GDM1 (cell line): ENCODE measurements at regions not wholly inside any gene's neighbourhood (a gene's known extent, or its start where the extent isn't known, plus 50 kb on each side); places are given as distances from the start of the nearest gene placed in this dataset.
"Not testable (repeated sequence)": the region's sequence is repeated elsewhere in the genome, so short reads cannot be mapped to it uniquely, and the experiment has no call there.

Source experiments
- DNase-seq: peaks from one replicate; lab custom pipeline; 2025; lab: John Stamatoyannopoulos, UW

DNA sequence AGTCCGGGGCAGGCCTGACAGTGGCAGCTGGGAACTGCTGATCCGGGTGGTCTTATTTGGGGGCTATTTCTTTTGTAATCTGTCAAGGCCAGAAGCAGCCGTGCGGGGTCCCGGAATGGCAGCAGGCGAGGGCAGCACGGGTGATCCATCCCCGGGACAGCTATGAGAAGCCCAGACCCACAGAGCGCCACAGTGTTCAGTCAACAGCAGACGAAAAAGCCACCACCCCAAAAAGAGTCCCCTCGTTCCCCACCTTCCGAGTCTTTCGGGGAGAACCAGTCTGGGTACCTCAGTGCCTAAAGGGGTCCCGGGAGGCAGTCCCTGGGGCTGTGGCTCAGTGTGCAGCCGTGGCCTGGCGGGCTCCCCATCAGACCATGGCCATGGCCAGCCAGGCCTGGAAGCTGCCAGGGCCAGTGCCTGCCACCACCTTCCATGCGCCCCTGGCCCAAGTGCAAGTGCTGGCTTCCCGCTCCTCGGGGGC lies 125.1 kb upstream of the KCTD7 start:
- DNase-seq = no peak

DNA sequence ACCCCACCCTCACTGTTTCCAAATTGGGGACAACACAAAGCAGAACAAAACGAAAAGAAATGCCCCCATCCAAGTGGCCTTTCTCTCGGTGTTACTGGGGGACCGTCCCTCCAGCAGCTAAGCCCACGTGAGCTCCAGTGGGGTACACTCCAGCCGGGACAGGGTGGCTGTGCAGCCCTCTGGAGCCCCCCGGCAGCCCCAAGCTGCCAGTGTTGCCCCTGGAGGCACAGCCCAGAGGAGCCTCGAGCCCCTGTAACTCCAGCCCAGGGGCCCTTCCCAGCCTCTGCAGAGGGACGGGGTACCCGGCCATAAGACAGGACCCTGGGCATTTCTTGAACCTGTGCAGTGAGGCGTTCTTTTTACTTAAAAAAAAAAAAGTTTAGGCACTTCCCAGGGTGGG lies 124.5 kb upstream of the KCTD7 start:
- DNase-seq = no peak

DNA sequence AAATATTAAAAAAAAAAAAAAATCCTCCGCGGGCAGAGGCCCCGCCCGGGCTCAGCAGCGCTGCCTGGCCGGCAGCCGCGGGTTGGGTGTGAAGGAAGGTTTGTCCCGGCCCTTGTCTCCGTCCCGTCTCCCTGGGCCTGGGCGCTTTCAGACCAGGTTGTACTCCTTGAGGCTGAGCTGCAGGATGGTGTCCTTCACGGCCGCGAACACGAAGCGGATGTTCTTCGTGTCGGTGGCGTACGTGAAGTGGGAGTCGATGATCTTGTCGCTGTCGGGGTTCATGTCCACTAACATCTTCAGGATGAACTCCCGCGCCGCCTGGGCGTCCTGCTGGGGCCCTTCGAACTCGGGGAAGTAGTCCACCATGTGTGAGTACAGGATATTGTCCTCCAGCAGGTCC lies 123.7 kb upstream of the KCTD7 start:
- DNase-seq = no peak

DNA sequence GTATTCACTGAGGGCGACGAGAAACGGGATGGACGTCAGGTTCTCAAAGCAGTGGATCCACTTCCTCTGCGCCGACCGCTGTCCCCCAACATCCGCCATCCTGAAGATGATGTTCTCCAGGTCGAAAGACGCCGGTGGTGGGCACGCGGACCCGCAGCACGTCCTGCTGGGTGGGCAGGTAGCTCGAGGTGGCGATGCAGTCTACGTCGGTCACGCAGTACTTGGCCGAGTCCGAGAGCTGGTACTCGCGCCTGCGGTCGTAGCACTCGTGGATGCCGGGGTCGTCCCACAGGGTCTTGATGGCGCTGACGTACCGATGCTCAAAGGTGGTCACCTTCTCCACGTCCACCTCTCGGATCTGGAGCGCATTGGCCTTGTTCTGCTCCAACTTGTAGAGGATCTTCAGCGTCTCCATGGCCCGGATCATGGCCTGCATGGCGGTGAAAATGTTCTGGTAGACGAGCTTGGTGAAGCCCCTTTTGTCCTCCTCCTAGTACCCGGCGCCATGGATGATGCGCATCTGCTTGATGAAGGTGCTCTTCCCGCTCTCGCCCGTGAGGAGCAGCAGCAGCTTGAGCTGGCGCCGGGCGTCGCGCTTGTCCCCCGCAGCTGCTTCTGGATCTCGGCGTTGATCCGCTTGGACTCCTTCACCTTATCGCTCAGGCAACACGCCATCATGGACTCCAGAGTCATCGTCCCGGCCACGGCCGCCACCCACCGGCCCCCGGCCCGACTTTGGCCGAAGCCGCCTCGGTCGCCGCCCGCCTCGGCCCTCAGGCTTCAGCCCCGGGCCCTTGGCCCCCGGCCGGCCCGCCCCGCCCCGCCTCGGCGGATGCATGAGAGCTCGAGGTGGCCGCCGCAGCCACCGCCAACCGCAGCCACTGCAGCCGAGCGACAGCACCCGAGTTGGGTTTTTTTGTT lies 122.9 kb upstream of the KCTD7 start:
- DNase-seq = no peak

DNA sequence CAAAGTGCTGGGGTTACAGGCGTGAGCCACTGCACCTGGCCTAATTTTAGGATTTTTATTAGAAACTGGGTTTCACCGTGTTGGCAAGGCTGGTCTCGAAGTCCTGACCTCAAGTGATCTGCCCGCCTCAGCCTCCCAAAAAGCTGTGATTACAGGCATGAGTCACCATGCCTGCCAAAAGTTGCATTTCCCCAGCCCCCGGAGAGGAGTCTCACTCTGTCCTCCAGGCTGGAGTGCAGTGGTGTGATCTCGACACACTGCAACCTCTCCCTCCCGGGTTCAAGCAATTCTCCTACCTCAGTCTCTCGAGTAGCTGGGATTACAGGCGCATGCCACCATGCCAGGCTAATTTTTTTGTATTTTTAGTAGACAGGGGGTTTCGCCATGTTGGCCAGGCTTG lies 122.0 kb upstream of the KCTD7 start:
- not testable (repeated sequence) for DNase-seq

DNA sequence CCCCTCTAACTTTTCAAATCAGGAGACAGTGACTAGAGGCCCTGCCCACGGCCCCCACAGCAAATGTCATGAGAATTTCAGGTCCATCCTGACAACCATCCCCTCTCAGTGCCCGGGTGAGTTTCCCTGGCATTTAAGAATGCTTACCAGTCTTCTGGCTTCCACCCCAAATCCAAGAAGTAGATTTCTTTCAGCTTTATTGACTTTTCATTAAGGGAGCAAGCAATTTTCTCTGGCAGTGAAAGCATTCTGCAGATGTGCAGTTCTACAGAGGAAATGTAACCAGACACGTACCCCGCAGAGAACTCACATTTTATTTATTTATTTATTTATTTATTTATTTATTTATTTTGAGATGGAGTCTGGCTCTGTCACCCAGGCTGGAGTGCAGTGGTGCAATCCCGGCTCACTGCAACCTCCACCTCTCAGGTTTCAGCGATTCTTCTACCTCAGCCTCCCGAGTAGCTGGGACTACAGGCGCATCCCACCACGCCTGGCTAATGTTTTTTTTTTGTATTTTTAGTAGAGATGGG lies 120.9 kb upstream of the KCTD7 start:
- no peak for DNase-seq

DNA sequence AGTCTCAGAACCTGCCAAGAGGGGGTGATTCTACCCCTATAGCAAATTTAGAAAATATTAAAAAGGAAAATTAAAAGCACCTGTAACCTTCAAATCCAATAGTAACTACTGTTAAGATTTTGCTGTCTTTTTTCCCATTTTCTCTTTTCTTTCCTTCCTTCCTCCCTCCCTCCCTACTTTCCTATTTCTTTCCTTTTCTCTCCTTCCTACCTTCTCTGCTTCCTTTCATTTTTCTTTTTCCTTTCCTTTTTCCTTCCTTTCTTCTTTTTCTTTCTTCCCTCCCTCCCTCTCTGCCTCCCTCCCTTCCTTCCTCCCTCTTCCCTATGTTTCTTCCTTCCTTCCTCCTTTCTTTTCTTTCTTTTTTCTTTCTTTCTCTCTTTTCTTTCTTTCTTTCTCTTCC lies 120.2 kb upstream of the KCTD7 start:
- DNase-seq = no peak

DNA sequence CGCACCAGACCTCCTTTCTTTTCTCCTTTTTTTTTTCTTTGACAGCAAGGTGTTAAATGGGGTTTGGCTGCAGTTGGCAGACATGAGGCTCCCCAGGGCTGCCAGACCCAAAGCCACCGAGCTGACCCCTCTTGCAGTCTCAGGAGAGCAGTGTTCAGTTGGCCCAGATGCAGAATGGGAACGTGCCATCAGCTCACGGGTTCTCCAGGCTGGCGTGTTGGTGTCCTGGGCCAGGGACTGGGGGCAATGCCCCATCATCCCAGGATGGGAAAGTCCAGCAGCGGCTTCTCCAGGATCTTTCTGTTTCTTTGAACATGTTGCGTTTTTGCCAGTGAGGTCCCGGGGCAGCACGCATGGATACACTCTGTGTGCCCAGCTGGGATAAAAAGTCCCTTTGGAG lies 114.6 kb upstream of the KCTD7 start:
- no peak for DNase-seq

DNA sequence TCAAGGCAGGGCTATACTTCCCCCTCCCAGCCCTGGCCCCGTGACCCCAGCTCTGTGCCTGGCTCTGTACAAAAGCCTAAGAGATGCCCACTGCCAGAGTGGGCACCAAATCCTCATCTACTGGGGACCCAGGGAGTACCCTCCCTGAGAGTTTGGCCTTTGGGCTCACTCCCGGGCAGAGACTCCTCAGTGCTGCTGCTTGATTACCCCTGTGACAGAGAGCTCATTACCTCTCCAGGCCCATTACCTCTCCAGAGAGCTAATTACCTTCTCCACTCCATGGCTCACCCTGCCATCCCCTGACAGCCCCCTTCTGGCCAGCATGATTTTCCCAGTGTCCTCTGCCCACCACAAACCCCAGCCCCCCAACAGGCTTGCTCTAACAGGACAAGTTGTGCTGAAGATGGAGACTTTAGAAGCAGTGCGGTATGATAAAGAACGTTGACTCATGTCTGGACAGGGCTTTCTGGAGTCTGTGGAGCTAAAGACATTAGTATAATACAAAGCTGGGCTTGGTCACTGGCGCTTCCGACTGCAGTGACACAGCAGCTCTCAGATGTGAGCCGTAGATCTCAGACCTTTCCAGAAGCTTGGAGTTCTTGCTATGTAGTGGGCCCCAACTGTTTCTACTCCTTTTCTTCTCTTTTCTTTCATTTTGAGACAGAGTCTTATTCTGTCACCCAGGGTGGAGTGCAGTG lies 111.3 kb upstream of the KCTD7 start:
- DNase-seq = no peak

DNA sequence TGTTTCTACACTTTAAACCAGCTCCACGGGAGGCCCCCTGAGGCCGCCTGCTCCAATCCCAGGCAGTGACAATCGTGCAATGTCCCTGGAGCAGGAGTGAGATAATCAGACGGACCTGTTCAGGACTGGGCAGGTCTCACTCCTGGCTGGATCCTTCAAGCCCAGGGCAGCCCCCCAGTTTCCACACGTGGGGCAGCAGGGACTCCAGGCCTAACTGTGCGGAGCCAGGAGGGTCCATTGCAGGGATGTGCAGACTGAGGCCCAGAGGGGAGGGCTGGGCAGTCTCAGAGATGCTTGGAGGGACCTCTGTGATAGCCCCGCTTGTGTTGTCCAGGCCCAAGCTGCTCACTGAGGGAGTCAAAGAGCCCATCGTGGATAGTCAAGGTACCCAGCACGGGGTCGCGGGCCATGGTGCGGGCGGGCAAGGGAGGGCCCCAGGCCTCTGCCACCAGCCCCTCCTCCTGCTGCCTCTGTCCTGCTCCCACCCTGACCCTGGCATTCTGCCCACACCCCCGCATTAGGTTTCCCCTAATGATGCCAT lies 110.5 kb upstream of the KCTD7 start:
- DNase-seq = no peak

DNA sequence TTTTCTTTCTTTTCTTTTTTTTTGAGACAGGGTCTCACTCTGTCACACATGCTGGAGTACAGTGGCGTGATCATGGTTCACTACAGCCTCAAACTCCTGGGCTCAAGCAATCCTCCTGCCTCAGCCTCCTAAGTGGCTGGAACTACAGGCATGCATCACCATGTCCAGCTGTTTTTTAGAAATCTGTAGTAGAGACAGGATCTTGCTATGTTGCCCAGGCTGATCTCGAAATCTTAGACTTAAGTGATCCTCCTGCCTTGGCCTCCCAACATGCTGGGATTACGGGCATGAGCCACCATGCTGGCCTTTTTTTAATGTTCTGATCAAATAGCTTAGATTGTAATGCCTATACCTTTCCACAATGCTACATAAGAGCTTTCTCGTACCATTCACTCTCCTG lies 107.0 kb upstream of the KCTD7 start:
- no peak for DNase-seq

DNA sequence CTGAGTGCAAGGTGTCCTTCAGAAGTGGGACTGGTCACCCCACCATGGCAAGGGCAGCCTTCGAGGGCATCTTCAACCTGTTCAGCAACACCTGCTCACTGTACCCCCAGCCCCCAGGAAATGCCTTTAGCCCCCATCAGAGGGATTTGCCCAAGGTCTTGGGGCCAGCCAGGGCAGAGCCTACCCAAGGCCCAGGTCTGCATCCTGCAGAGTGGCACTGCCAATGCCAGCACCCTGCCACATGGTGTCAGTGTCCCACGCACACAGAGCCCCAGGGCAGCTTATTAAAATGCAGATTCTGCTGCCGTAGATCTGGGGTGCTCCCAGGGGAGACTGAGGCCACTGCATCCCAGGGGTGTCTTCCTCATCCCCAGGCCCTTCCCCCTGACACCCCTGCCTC lies 106.2 kb upstream of the KCTD7 start:
- no peak for DNase-seq

DNA sequence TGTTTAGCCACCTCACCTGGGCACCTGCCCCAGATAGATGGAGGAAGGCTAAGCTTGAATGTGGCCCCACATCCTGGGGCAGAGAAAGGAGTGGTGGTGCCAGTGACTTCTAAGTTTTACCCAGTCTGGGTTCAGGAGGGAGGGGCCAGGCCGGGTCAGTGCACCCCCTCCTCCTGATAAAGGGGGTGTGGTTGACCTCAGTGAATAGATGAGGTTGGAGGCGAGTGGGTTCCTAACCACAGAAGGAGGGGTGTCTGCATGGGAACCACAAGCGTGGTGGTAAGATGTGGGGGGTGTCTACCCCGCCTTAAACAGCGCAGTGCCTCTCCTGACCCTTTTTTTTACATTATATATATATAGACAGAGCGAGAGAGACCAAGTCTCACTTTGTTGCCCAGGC lies 105.3 kb upstream of the KCTD7 start:
- DNase-seq = no peak

DNA sequence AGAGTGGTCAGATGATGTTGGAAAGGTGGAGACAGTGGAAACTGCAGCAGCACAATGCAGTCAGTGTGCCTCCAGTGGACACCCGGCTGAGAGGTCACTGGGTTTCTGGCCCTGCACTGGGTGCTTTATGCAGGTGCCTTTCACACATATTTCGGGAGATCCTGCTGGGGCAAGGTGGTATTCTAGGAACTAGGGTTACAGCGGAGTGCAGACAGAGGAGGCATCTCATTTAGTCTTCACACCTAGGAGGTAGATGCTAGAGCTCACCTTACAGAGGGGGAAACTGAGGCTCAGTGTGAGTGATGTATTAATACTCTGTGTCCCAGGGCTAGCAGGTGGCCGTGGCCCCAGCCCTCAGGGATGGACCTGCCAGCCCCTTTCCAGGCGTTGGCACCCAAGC lies 103.9 kb upstream of the KCTD7 start:
- no peak for DNase-seq

DNA sequence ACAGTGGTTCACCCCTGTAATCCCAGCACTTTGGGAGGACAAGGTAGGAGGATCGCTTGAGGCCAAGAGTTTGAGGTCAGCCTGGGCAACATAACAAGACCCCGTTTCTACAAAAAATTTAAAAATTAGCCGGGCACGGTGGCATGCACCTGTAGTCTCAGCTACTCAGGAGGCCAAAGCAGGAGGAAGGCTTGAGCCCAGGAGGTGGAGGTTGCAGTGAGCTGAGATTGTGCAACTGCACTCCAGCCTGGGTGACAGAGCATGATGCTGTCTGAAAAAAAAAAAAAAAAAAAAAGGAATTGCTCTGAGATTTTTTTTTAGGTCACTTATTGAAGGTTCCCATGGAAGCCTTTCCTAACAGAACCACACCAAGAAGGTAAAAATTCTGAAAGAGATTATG lies 101.9 kb upstream of the KCTD7 start:
- DNase-seq = not testable (repeated sequence)

DNA sequence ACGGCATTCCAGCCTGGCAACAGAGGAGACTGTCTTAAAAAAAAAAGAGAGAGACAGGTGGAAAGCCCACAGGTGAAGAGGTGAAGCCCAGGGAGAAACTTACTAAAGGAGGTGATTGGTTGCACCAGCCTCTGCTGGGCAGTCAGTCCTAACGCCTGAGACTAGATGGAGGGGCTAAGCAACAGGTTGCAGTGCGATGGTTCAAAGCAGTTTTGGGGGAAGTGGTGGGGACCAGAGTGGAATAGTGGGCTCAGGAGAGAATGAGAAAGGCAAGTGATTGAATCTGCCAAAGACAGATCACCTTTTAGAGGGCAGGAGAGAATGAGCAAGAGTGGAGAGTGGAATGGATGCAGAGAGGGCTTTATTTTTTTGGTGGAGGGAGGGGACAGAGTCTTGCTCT lies 100.0 kb upstream of the KCTD7 start:
- DNase-seq = no peak

DNA sequence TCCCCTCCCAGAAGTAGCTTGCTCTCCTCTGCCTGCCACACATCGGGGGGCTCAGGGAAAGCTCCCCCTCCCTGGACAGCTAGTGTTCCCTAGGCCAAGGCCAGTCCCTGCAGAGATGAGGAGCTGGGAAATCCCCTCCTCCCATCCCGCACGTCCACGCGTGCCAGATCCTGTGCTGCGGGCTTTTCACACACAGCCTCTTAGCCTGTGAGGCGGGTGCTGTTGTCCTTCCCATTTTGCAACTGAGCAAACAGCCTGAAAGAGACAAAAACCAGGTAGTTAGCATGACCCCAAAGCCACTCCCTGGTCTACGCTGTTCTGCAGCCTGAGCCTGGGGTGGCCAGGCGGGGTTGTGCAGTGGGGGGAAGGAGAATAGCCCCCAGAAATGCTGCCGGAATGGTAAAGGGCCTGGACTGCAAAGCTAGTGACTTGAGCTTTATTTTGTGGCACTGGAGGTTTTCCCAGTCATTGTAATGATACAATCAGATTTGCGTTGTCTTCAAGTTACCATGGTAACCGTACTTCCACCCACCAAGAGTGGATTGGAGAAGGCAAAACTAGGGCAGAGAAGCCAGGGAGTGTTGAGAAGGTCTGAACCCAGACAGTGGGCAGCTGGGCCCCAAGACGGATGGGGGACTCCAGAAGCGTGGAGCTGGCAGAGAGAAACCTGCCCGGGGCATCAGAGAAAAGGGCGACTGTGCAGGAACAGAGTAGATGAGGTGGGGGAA lies 98.6 kb upstream of the KCTD7 start:
- no peak for DNase-seq

DNA sequence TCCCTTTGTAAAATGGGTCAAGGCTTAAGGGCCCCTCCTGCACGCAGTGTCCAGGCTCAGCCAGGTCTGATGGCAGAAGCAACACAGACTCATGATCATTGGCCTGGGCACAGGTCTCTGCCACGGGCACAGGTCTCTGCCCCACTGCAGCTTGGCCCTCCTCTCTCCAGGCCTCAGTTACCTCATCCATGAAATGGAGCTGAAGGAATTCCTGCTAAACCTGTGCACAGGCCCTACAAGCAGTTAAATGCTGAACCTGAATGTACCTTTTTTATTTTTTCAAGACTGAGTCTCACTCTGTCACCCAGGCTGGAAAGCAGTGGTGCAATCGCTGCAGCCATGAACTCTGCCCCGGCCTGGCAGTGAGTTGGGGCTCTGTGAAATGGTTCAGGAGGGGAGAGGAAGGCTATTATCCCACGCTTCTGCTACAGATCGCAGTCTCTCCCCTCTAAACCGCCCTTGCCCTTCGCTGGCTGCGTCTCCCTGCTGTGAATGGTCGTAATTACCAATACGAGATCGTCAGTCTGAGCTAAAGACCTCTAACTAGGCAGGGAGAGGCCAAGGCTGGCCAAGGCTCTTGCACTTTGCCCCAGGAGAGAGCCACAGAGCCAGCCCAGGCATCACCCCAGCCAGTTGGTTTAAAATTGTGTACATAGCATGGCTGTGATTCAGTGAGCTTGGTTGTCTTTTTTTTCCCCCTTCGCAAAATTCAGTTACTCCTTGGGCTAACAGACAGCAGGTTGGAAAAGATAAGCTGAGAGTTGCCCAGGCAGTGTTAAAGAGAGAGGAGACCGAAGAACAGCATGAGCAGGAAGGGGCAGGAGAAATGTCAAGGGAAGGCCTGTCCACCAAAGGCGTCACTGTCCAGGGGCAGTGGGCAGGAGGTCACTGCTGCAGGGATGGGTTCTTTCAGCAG lies 93.0 kb upstream of the KCTD7 start:
- DNase-seq = no peak

DNA sequence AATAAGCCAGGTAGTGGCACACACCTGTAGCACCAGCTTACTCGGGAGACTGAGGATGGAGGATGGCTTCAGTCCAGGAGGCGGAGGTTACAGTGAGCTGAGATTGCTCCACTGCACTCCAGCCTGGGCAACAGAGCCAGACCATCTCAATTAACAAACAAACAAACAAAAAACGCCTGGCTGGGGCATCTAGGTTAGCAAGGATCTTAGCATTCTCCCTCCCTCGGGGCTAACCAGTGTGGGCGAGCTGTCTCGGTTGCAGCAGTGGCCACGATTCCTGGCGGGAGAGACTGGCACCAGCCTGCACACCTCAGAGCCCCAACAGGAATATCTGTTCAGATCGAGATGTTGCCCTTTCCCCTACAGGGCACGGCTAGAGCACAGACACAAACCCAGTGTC lies 91.3 kb upstream of the KCTD7 start:
- no peak for DNase-seq

DNA sequence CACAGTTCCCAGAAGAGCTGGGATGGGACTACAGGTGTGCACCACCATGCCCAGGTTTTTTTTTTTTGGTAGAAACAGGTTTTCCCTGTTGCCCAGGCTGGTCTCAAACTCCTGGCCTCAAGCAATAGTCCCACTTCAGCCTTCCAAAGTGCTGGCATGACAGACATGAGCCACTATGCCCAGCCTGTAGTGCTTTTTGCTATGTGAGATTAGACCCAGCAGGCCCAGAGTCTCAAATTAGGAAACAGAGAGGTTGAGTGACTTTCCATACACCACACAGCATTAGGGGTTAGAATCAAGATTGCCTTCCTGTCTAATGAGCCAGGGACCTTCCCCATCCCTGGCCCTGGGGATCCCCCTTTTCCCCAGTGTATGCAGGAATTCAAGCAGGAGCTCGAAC lies 90.8 kb upstream of the KCTD7 start:
- DNase-seq = no peak

DNA sequence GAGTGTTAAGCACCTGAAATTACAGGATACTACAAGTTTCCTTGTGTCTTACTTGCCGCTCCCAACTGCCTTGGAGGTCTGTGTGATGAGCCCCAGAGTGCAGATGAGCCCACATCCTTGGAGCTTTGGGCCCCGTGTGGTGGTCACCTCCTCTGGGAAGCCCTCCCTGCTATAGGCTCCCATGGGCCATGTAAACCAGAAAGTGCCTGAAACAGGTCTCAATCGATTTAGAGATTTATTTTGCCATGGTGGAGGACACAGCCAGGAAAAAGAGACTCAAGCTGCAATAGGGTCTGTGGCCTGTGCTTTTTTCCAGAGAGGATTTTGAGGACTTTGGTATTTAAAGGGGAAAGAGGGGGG lies 89.4 kb upstream of the KCTD7 start:
- DNase-seq = no peak
